B cell (primary cell): ENCODE measurements at regions not wholly inside any gene's neighbourhood (a gene's known extent, or its start where the extent isn't known, plus 50 kb on each side); places are given as distances from the start of the nearest gene placed in this dataset.

Experiments used
- ATAC-seq: fragments of 200-7000 bp; cut with Tn5 transposase; one replicate; pipeline ENCODE4 v1.10.0; 2021; ENCODE audit warnings: low read depth, mild to moderate bottlenecking, moderate number of reproducible peaks, moderate library complexity
- CTCF ChIA-PET: fragments of 350-600 bp; sonication (Branson Sonifier 250); formaldehyde crosslinking; loops from one replicate; lab custom pipeline; 2021; ENCODE audit warnings: antibody characterized with exemption, inconsistent platforms; lab: Charles Lee
- POLR2A ChIA-PET: fragments of 350-600 bp; sonication (Branson Sonifier 250); formaldehyde crosslinking; loops from one replicate; lab custom pipeline; 2021; ENCODE audit warnings: antibody characterized with exemption; lab: Charles Lee
- DNase-seq: peaks from one replicate; pipeline ENCODE4 v3.0.0; 2013
- H2AFZ ChIP-seq: 2 replicates; pipeline ENCODE4 v1.6.1; 2012; ENCODE audit warnings: mild to moderate bottlenecking, low read depth, low read length; ENCODE audit not compliant: insufficient read depth, poor library complexity, severe bottlenecking
- H3K27ac ChIP-seq, 2 donors: 1 replicate in 1 of 2; 2 replicates in 1 of 2; pipeline ENCODE4 v1.5.1; 2012 to 2013; ENCODE audit warnings: low read length in 2 of 2, mild to moderate bottlenecking in 2 of 2, moderate library complexity in 1 of 2
- H3K27me3 ChIP-seq, 4 experiments: fragments of 200-600 bp in 1 of 4; sonication (generic) in 1 of 4; replicated peaks in 1 of 4; 1 replicate in 2 of 4; 2 replicates in 2 of 4; pipeline versions ENCODE4 v1.6.1 to v1.7.0; 2013 to 2016; ENCODE audit warnings: low read length in 3 of 4, mild to moderate bottlenecking in 2 of 4, mixed read lengths in 1 of 4, moderate library complexity in 1 of 4; ENCODE audit not compliant: insufficient read depth in 4 of 4, control insufficient read depth in 3 of 4; ENCODE audit errors: control extremely low read depth in 1 of 4
- H3K36me3 ChIP-seq, 2 experiments: replicated peaks in 1 of 2; 1 replicate in 1 of 2; 2 replicates in 1 of 2; pipeline versions ENCODE4 v1.6.1 to v1.7.1; 2013; ENCODE audit warnings: low read length in 1 of 2; ENCODE audit not compliant: insufficient read depth in 2 of 2, control insufficient read depth in 1 of 2; ENCODE audit errors: control extremely low read depth in 1 of 2, extremely low read depth in 1 of 2
- H3K4me1 ChIP-seq, 2 donors: fragments of 200-600 bp in 1 of 2; sonication (generic) in 1 of 2; 1 replicate in 1 of 2; 2 replicates in 1 of 2; pipeline versions ENCODE4 v1.5.1 to v1.6.1; 2013 to 2017; ENCODE audit warnings: low read length in 2 of 2; ENCODE audit not compliant: control insufficient read depth in 2 of 2, insufficient read depth in 2 of 2
- H3K4me2 ChIP-seq: replicated peaks from 2 replicates; pipeline ENCODE3; 2012; ENCODE audit warnings: mild to moderate bottlenecking, low read depth, low read length; ENCODE audit not compliant: poor library complexity, severe bottlenecking
- H3K4me3 ChIP-seq, 5 experiments: fragments of 200-600 bp in 1 of 5; sonication (generic) in 1 of 5; 1 replicate in 3 of 5; 2 replicates in 2 of 5; pipeline versions ENCODE4 v1.5.1 to v1.7.0; 2011 to 2016; ENCODE audit warnings: low read length in 4 of 5, mild to moderate bottlenecking in 4 of 5, low read depth in 2 of 5, control low read depth in 1 of 5, moderate library complexity in 1 of 5; ENCODE audit not compliant: insufficient read depth in 1 of 5; ENCODE audit errors: control extremely low read depth in 1 of 5, extremely low read depth in 1 of 5
- H3K79me2 ChIP-seq: fragments of 200-600 bp; sonication (generic); one replicate; pipeline ENCODE4 v1.6.0; 2016; ENCODE audit warnings: low read length; ENCODE audit not compliant: control insufficient read depth, insufficient read depth
- H3K9ac ChIP-seq: fragments of 200-600 bp; sonication (generic); 2 replicates; pipeline ENCODE4 v1.6.1; 2017; ENCODE audit warnings: mild to moderate bottlenecking, low read length, moderate library complexity
- H3K9me3 ChIP-seq, 3 donors: one replicate each; pipeline versions ENCODE4 v1.6.1 to v1.7.1; 2013; ENCODE audit warnings: low read length in 2 of 3; ENCODE audit not compliant: control insufficient read depth in 2 of 3, insufficient read depth in 1 of 3; ENCODE audit errors: control extremely low read depth in 1 of 3
- H4K20me1 ChIP-seq: 2 replicates; pipeline ENCODE4 v1.6.0; 2012; ENCODE audit warnings: mild to moderate bottlenecking, low read length; ENCODE audit not compliant: insufficient read depth, control insufficient read depth, poor library complexity, severe bottlenecking
- H3K27ac Mint-ChIP-seq: one replicate; pipeline ENCODE4 v1.8.0; 2021; ENCODE audit warnings: mixed read lengths
- H3K27me3 Mint-ChIP-seq: one replicate; pipeline ENCODE4 v1.8.0; 2021; ENCODE audit warnings: mixed read lengths
- H3K4me1 Mint-ChIP-seq: one replicate; pipeline ENCODE4 v1.8.0; 2021; ENCODE audit warnings: mixed read lengths
- H3K4me3 Mint-ChIP-seq: one replicate; pipeline ENCODE4 v1.8.0; 2021; ENCODE audit warnings: mixed read lengths
- H3K9me3 Mint-ChIP-seq: one replicate; pipeline ENCODE4 v1.8.0; 2022; ENCODE audit warnings: mixed read lengths; ENCODE audit not compliant: insufficient read depth
- EZH2 ChIP-seq: IDR thresholded peaks from 2 replicates; pipeline ENCODE4 v1.6.1; 2012; ENCODE audit warnings: borderline replicate concordance, low read depth, mild to moderate bottlenecking, moderate library complexity, low read length; ENCODE audit not compliant: insufficient read depth, poor library complexity, severe bottlenecking
- WGBS: methylation state at CpG from one replicate; pipeline ENCODE4 v1.1.5; 2013; ENCODE audit warnings: missing lambda C conversion rate; ENCODE audit not compliant: insufficient coverage; 5-methylcytosine and 5-hydroxymethylcytosine counted together
- intact Hi-C: fragments of 100-400 bp; cut with micrococcal nuclease; formaldehyde crosslinking; loops from one replicate; pipeline ENCODE4 v1.10.0; 2022
- TF ChIP-seq, protein P1 (sequence below): fragments of 200-600 bp; IDR thresholded peaks from one replicate; pipeline ENCODE4 v1.8.0; 2022; ENCODE audit warnings: antibody characterized with exemption, mild to moderate bottlenecking

GRCh38 chr4:18938343-18939099, 917.0 kb upstream of the LCORL start:
- H3K27me3 ChIP-seq, result no peaks in the 10 kb centered on the region
- Mint-ChIP-seq H3K4me3 (no peak overlapping the region), H3K4me1 (peaks cover 3% of the 10 kb centered on the region), H3K9me3 (peaks cover 9% of the 10 kb centered on the region), H3K27me3 (no peaks in the 10 kb centered on the region), H3K27ac (no peak overlapping the region)
- no peak overlapping the region for H3K9ac ChIP-seq
- ChIA-PET POLR2A (no interaction called here), CTCF (no interaction called here)
- H3K4me3 ChIP-seq, result no peak overlapping the region
- intact Hi-C loops, result no loop called here
- no peaks in the 10 kb centered on the region for H3K79me2 ChIP-seq
- H3K36me3 ChIP-seq, result no peaks in the 10 kb centered on the region
- no peak overlapping the region for H3K27ac ChIP-seq
- H2AFZ ChIP-seq, result no peak overlapping the region
- ATAC-seq (no peak), DNase-seq (no peak)
- TF ChIP-seq EZH2, result no peak
- TF ChIP-seq, protein P1, sequence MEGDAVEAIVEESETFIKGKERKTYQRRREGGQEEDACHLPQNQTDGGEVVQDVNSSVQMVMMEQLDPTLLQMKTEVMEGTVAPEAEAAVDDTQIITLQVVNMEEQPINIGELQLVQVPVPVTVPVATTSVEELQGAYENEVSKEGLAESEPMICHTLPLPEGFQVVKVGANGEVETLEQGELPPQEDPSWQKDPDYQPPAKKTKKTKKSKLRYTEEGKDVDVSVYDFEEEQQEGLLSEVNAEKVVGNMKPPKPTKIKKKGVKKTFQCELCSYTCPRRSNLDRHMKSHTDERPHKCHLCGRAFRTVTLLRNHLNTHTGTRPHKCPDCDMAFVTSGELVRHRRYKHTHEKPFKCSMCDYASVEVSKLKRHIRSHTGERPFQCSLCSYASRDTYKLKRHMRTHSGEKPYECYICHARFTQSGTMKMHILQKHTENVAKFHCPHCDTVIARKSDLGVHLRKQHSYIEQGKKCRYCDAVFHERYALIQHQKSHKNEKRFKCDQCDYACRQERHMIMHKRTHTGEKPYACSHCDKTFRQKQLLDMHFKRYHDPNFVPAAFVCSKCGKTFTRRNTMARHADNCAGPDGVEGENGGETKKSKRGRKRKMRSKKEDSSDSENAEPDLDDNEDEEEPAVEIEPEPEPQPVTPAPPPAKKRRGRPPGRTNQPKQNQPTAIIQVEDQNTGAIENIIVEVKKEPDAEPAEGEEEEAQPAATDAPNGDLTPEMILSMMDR, result no peak
- H4K20me1 ChIP-seq, result no peaks in the 10 kb centered on the region
- H3K9me3 ChIP-seq, result no peaks in the 10 kb centered on the region
- no peaks in the 10 kb centered on the region for H3K4me1 ChIP-seq
- 25% methylated on average over 2 of the region's 3 CpGs for WGBS
- H3K4me2 ChIP-seq, result no peak overlapping the region

- no peaks in the 10 kb centered on the region for H3K36me3 ChIP-seq
- no peak overlapping the region for H3K9ac ChIP-seq
- no peaks in the 10 kb centered on the region for H3K79me2 ChIP-seq
- H3K27me3 Mint-ChIP-seq, result no peaks in the 10 kb centered on the region
- no peaks in the 10 kb centered on the region for H3K9me3 ChIP-seq
- DNase-seq (no peak), ATAC-seq (no peak)
- H3K4me1 ChIP-seq, result no peaks in the 10 kb centered on the region
- no peak overlapping the region for H3K27ac ChIP-seq
- no peak for TF ChIP-seq EZH2
- TF ChIP-seq, protein P1, result no peak
- ChIA-PET POLR2A (no interaction called here), CTCF (no interaction called here)
- H3K4me3 Mint-ChIP-seq, result no peak overlapping the region
- H3K27ac Mint-ChIP-seq, result no peak overlapping the region
- intact Hi-C loops, result no loop called here
- H3K4me2 ChIP-seq, result no peak overlapping the region
- peaks cover 9% of the 10 kb centered on the region for H3K9me3 Mint-ChIP-seq
- no peaks in the 10 kb centered on the region for H4K20me1 ChIP-seq
- H3K4me3 ChIP-seq, result no peak overlapping the region
- peaks cover 3% of the 10 kb centered on the region for H3K4me1 Mint-ChIP-seq
- no peak overlapping the region for H2AFZ ChIP-seq
- 100% methylated on average over 1 of the region's 4 CpGs for WGBS
- H3K27me3 ChIP-seq, result no peaks in the 10 kb centered on the region
Observed at GRCh38 chr4:18937746-18938145, 916.2 kb upstream of the LCORL start.
